HG03469 (cell line): ENCODE measurements at regions not wholly inside any gene's neighbourhood (a gene's known extent, or its start where the extent isn't known, plus 50 kb on each side); places are given as distances from the start of the nearest gene placed in this dataset.
"Not testable (repeated sequence)": the region's sequence is repeated elsewhere in the genome, so short reads cannot be mapped to it uniquely, and the experiment has no call there.

Source experiments
- ATAC-seq: cut with Tn5 transposase; IDR thresholded peaks from one replicate; pipeline ENCODE4 v1.9.1; 2021; ENCODE audit warnings: mild to moderate bottlenecking, moderate library complexity, moderate number of reproducible peaks; ENCODE audit not compliant: unreplicated experiment

GRCh38 chr2:39999864-40000263 is 220.8 kb upstream of the THUMPD2 start:
- ATAC-seq = no peak

- no peak for ATAC-seq
These were observed 219.6 kb upstream of the THUMPD2 start for GRCh38 chr2:39998617-39999016.

GRCh38 chr2:39996653-39997080 is 217.6 kb upstream of the THUMPD2 start:
- no peak for ATAC-seq

- no peak for ATAC-seq
These were observed 216.1 kb upstream of the THUMPD2 start for GRCh38 chr2:39995005-39995737.

- ATAC-seq = no peak
These were observed 215.1 kb upstream of the THUMPD2 start for GRCh38 chr2:39994151-39994550.

- no peak for ATAC-seq
These were observed 212.2 kb upstream of the THUMPD2 start for GRCh38 chr2:39991298-39991697.

- ATAC-seq = no peak
These were observed 211.4 kb upstream of the THUMPD2 start for GRCh38 chr2:39990335-39990900.

- no peak for ATAC-seq
These were observed 210.8 kb upstream of the THUMPD2 start for GRCh38 chr2:39989888-39990287.

GRCh38 chr2:39981883-39982311 is 202.8 kb upstream of the THUMPD2 start:
- no peak for ATAC-seq

GRCh38 chr2:39975476-39976020 is 196.5 kb upstream of the THUMPD2 start:
- no peak for ATAC-seq

GRCh38 chr2:39968037-39968436 is 189.0 kb upstream of the THUMPD2 start:
- ATAC-seq = no peak

GRCh38 chr2:39960681-39961080 is 181.6 kb upstream of the THUMPD2 start:
- not testable (repeated sequence) for ATAC-seq

GRCh38 chr2:39954346-39954745 is 175.3 kb upstream of the THUMPD2 start:
- no peak for ATAC-seq

GRCh38 chr2:39949131-39949530 is 170.1 kb upstream of the THUMPD2 start:
- ATAC-seq = no peak

- ATAC-seq = no peak
These were observed 169.1 kb upstream of the THUMPD2 start for GRCh38 chr2:39948016-39948719.

- ATAC-seq = no peak
These were observed 168.4 kb upstream of the THUMPD2 start for GRCh38 chr2:39947294-39948015.

- no peak for ATAC-seq
These were observed 163.9 kb upstream of the THUMPD2 start for GRCh38 chr2:39942950-39943349.

GRCh38 chr2:39938035-39938835 is 159.2 kb upstream of the THUMPD2 start:
- ATAC-seq = no peak

GRCh38 chr2:39937621-39938020 is 158.6 kb upstream of the THUMPD2 start:
- ATAC-seq = no peak

GRCh38 chr2:39934851-39935250 is 155.8 kb upstream of the THUMPD2 start:
- no peak for ATAC-seq
